Transverse colon (tissue), 4 donors: ENCODE measurements at regions not wholly inside any gene's neighbourhood (a gene's known extent, or its start where the extent isn't known, plus 50 kb on each side); places are given as distances from the start of the nearest gene placed in this dataset.

Experiments
- DNase-seq: peaks from one replicate; pipeline ENCODE4 v3.0.0-alpha.2; 2019
- H3K27ac ChIP-seq, 4 donors: fragments of 200-600 bp; sonication (generic); 2 replicates each; pipeline ENCODE4 v1.5.1; 2016 to 2018; ENCODE audit warnings: inconsistent platforms in 4 of 4
- H3K27me3 ChIP-seq: fragments of 200-600 bp; sonication (generic); 2 replicates; pipeline ENCODE4 v1.5.1; 2017; ENCODE audit warnings: inconsistent platforms
- H3K36me3 ChIP-seq, 4 donors: fragments of 200-600 bp; sonication (generic); 2 replicates each; pipeline ENCODE4 v1.5.1; 2017 to 2019; ENCODE audit warnings: inconsistent platforms in 4 of 4
- H3K4me1 ChIP-seq, 4 donors: fragments of 200-600 bp; sonication (generic); 2 replicates each; pipeline ENCODE4 v1.5.1; 2017 to 2020; ENCODE audit warnings: inconsistent platforms in 4 of 4
- H3K4me3 ChIP-seq, 4 donors: fragments of 200-600 bp; sonication (generic); 1 replicate in 1 of 4; 2 replicates in 3 of 4; pipeline versions ENCODE4 v1.5.1 to v1.6.1; 2017 to 2019; ENCODE audit warnings: inconsistent platforms in 4 of 4
- H3K9me3 ChIP-seq, 2 donors: fragments of 200-600 bp; sonication (generic); 2 replicates each; pipeline ENCODE4 v1.5.1; 2017 to 2019; ENCODE audit warnings: inconsistent platforms in 2 of 2
- CTCF ChIP-seq, 5 experiments: fragments of 200-600 bp in 3 of 5; fragments of 450-650 bp in 2 of 5; sonication (generic) in 3 of 5; IDR thresholded peaks; 1 replicate in 2 of 5; 2 replicates in 3 of 5; pipeline ENCODE4 v1.5.1; 2016 to 2017; ENCODE audit warnings: antibody characterized with exemption in 5 of 5, inconsistent platforms in 3 of 5, mild to moderate bottlenecking in 2 of 5, moderate library complexity in 1 of 5
- EP300 ChIP-seq: sonication (generic); formaldehyde crosslinking; IDR thresholded peaks from one replicate; pipeline ENCODE4 v1.6.1; 2017; ENCODE audit warnings: antibody characterized with exemption, low read depth
- POLR2A ChIP-seq: fragments of 450-650 bp; IDR thresholded peaks from one replicate; pipeline ENCODE4 v1.6.1; 2016; ENCODE audit warnings: antibody characterized with exemption, mild to moderate bottlenecking, moderate library complexity
- POLR2AphosphoS5 ChIP-seq, 3 donors: sonication (generic); formaldehyde crosslinking; IDR thresholded peaks; one replicate each; pipeline ENCODE4 v1.6.1; 2016; ENCODE audit warnings: antibody characterized with exemption in 3 of 3
- WGBS, 2 donors: methylation state at CpG; one replicate each; pipeline ENCODE4 v1.1.5; 2018; ENCODE audit warnings: low coverage in 1 of 2; 5-methylcytosine and 5-hydroxymethylcytosine counted together
- in situ Hi-C, 4 donors: fragments of 200-750 bp; cut with MboI; loops; one replicate each; pipeline versions ENCODE4 v1.15.0 to v1.15.1; 2017; ENCODE audit warnings: low sequenced_read_pairs in 3 of 4, low pct_ligation_motif_present in 1 of 4, low pct_unique_long_range_greater_than_20kb in 1 of 4
- intact Hi-C: fragments of 100-400 bp; cut with DNase I; formaldehyde crosslinking; loops from one replicate; pipeline ENCODE4 v1.15.1; 2023; ENCODE audit warnings: low total_unique reads

GRCh38 chr6:17182961-17183360 lies 81.1 kb downstream of the STMND1 start:
- H3K4me3 ChIP-seq = no peak overlapping the region
- peaks cover 0 to 8% of the 10 kb centered on the region in 2 donors for H3K9me3 ChIP-seq
- H3K27ac ChIP-seq = no peak overlapping the region
- no peak for DNase-seq
- WGBS, 2 donors = 63 to 70% methylated on average over 2 of the region's 2 CpGs
- intact Hi-C loops = no loop called here
- TF ChIP-seq EP300 (no peak), POLR2AphosphoS5 (IDR thresholded peaks at IDR 0.05) (no peak)
- no peaks in the 10 kb centered on the region for H3K36me3 ChIP-seq
- in situ Hi-C loops = no loop called here
- H3K27me3 ChIP-seq = no peaks in the 10 kb centered on the region
- H3K4me1 ChIP-seq = no peaks in the 10 kb centered on the region

DNA sequence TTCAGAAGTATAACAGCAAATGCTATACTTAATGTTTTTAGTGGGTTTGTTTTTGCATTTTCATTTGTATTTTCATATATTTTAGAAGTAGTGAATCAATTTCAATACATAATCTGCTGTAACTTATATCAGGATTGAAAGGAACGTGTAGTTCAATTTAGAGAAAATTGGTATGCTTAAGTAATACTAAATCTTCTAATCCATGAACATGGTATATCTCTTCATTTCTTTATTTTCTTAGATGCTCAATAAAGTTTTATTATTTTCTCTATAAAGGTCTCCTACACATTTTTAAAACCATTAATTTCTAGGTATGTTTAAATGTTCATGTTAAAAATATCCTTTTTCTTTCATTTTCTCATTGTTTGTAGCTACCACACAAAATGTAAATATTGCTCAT lies 85.1 kb downstream of the STMND1 start:
- Histone ChIP-seq H3K9me3 (peaks cover 0 to 8% of the 10 kb centered on the region in 2 donors), H3K4me3 (no peak overlapping the region), H3K27ac (no peak overlapping the region), H3K4me1 (no peaks in the 10 kb centered on the region), H3K36me3 (no peaks in the 10 kb centered on the region), H3K27me3 (no peaks in the 10 kb centered on the region)
- TF ChIP-seq POLR2AphosphoS5 (IDR thresholded peaks at IDR 0.05) (no peak), POLR2A (no peak), CTCF (IDR thresholded peaks at IDR 0.05) (no peak), EP300 (no peak)
- no peak for DNase-seq
- 87 to 92% methylated on average over 1 of the region's 1 CpG for WGBS, 2 donors
- intact Hi-C loops (no loop called here), in situ Hi-C loops (no loop called here)

GRCh38 chr6:17193106-17193775 lies 87.9 kb upstream of the RBM24 start:
- H3K36me3 ChIP-seq = no peaks in the 10 kb centered on the region
- no peaks in the 10 kb centered on the region for H3K27me3 ChIP-seq
- WGBS, 2 donors = 79 to 81% methylated on average over 3 of the region's 3 CpGs
- in situ Hi-C loops (no loop called here), intact Hi-C loops (no loop called here)
- H3K9me3 ChIP-seq = no peaks in the 10 kb centered on the region
- no peak overlapping the region for H3K27ac ChIP-seq
- H3K4me3 ChIP-seq = no peak overlapping the region
- DNase-seq = no peak
- H3K4me1 ChIP-seq = no peaks in the 10 kb centered on the region
- no peak for TF ChIP-seq POLR2A
- no peak for TF ChIP-seq CTCF (IDR thresholded peaks at IDR 0.05)
- no peak for TF ChIP-seq POLR2AphosphoS5 (IDR thresholded peaks at IDR 0.05)
- TF ChIP-seq EP300 = no peak

DNA sequence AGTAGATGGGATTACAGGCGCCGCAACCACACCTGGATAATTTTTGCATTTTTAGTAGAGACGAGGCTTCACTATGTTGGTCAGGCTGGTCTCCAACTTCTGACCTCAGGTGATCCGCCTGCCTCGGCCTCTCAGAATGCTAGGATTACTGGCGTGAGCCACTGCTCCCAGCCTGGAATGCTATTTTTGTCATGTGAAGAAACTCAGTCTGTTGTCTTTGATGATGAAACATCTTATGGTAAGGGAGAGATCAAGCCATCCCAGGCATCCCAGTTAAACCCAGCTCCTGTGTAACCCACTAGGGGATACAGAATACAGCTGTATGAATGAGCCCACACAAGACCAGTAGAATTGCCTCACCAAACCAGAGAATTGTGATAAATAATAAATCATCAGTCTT lies 83.6 kb upstream of the RBM24 start:
- intact Hi-C loops (no loop called here), in situ Hi-C loops (no loop called here)
- no peaks in the 10 kb centered on the region for H3K9me3 ChIP-seq
- no peak for DNase-seq
- no peak overlapping the region for H3K4me3 ChIP-seq
- no peak overlapping the region for H3K27ac ChIP-seq
- no peaks in the 10 kb centered on the region for H3K27me3 ChIP-seq
- TF ChIP-seq POLR2AphosphoS5 (IDR thresholded peaks at IDR 0.05) = no peak
- no peak for TF ChIP-seq POLR2A
- no peak for TF ChIP-seq EP300
- TF ChIP-seq CTCF (IDR thresholded peaks at IDR 0.05) = no peak
- H3K4me1 ChIP-seq = peaks cover 0 to 6% (median 4%) of the 10 kb centered on the region in 4 donors
- no peaks in the 10 kb centered on the region for H3K36me3 ChIP-seq
- WGBS, 2 donors = 98% methylated on average over 6 of the region's 6 CpGs; no CpG with 5 or more reads in 1 of the 2 donors

DNA sequence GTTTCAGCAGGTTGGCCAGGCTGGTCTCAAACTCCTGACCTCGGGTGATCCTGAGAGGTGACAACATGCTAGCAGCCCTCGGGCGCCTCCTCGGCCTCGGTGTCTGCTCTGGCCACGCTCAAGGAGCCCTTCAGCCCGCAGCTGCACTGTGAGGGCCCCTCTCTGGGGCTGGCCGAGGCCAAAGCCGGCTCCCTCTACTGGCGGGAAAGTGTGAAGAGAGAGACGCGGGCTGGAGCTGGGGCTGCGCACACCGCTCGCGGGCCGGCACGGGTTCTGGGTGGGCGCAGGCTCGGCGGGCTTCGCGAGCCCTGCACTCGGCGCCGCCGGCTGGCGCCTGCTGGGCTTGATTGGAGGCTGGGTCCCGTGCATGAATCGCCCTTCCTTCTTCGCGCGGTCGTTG lies 80.8 kb upstream of the RBM24 start:
- Histone ChIP-seq H3K27ac (no peak overlapping the region), H3K36me3 (no peaks in the 10 kb centered on the region), H3K27me3 (no peaks in the 10 kb centered on the region), H3K4me1 (peaks cover 0 to 16% (median 8%) of the 10 kb centered on the region in 4 donors), H3K4me3 (no peak overlapping the region), H3K9me3 (no peaks in the 10 kb centered on the region)
- intact Hi-C loops (no loop called here), in situ Hi-C loops (no loop called here)
- no peak for DNase-seq
- WGBS, 2 donors = 87 to 90% methylated on average over 4 to 32 of the region's 34 CpGs
- no peak for TF ChIP-seq POLR2A
- TF ChIP-seq EP300 = no peak
- no peak for TF ChIP-seq POLR2AphosphoS5 (IDR thresholded peaks at IDR 0.05)
- no peak for TF ChIP-seq CTCF (IDR thresholded peaks at IDR 0.05)
